22Rv1 (cell line): ENCODE measurements at regions not wholly inside any gene's neighbourhood (a gene's known extent, or its start where the extent isn't known, plus 50 kb on each side); places are given as distances from the start of the nearest gene placed in this dataset.

ENCODE experiments used
- ZFX ChIP-seq: fragments of 450-650 bp; IDR thresholded peaks from 2 replicates; pipeline ENCODE4 v1.6.1; 2017; ENCODE audit warnings: antibody characterized with exemption, borderline replicate concordance
- TF ChIP-seq, protein P1 (sequence below): fragments of 450-650 bp; IDR thresholded peaks from 2 replicates; pipeline ENCODE4 v1.5.1; 2017; ENCODE audit warnings: mild to moderate bottlenecking

DNA sequence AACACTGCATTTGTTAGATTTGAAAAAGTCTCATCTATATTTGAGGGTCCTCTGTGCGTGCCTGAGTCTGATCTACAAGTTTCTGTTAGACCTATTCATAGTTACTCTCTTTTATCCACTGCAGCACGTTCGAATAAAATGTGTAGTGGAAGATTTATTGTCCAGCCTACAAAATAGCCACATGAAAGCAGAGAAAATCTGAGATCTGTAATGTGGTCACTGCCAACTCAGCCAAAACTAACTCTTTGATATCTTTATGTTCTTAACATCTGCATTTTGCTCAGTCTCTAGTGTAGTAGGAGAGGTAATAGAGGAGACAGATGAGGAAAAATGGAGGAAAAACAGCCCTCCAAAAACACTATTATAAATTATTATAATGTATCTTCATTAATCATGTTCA, 354.0 kb downstream of the NPR3 start:
- TF ChIP-seq, protein P1, sequence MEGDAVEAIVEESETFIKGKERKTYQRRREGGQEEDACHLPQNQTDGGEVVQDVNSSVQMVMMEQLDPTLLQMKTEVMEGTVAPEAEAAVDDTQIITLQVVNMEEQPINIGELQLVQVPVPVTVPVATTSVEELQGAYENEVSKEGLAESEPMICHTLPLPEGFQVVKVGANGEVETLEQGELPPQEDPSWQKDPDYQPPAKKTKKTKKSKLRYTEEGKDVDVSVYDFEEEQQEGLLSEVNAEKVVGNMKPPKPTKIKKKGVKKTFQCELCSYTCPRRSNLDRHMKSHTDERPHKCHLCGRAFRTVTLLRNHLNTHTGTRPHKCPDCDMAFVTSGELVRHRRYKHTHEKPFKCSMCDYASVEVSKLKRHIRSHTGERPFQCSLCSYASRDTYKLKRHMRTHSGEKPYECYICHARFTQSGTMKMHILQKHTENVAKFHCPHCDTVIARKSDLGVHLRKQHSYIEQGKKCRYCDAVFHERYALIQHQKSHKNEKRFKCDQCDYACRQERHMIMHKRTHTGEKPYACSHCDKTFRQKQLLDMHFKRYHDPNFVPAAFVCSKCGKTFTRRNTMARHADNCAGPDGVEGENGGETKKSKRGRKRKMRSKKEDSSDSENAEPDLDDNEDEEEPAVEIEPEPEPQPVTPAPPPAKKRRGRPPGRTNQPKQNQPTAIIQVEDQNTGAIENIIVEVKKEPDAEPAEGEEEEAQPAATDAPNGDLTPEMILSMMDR, result no peak
- TF ChIP-seq ZFX, result no peak
